ENCODE measurements at regions not wholly inside any gene's neighbourhood (a gene's known extent, or its start where the extent isn't known, plus 50 kb on each side); places are given as distances from the start of the nearest gene placed in this dataset.

- no peak for DNase-seq
Measured at GRCh38 chr22:47796128-47796908, 1033.9 kb downstream of the TBC1D22A start.

GRCh38 chr22:47795477-47796127 is 1033.2 kb downstream of the TBC1D22A start:
- DNase-seq = no peak

DNA sequence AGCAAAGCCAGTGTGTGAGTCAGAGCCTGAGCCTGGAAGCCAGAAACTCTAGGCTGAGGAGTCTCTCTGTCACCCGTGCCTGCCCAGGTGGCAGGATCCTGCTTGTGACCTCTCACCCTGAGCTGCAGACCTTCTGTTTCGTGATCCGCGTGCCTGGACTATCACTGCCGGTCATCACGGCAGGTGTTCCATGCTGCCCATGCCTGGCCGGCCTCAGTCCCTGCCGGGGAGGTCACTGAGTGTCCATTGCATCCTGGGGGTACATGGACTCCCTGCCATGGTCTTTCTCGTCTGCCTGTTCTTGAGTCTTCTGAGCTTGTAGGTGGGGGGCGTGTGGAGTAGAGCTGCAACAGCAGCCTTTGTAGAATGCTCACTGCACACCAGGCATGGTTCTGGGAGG is 1032.4 kb downstream of the TBC1D22A start:
- DNase-seq = no peak

DNA sequence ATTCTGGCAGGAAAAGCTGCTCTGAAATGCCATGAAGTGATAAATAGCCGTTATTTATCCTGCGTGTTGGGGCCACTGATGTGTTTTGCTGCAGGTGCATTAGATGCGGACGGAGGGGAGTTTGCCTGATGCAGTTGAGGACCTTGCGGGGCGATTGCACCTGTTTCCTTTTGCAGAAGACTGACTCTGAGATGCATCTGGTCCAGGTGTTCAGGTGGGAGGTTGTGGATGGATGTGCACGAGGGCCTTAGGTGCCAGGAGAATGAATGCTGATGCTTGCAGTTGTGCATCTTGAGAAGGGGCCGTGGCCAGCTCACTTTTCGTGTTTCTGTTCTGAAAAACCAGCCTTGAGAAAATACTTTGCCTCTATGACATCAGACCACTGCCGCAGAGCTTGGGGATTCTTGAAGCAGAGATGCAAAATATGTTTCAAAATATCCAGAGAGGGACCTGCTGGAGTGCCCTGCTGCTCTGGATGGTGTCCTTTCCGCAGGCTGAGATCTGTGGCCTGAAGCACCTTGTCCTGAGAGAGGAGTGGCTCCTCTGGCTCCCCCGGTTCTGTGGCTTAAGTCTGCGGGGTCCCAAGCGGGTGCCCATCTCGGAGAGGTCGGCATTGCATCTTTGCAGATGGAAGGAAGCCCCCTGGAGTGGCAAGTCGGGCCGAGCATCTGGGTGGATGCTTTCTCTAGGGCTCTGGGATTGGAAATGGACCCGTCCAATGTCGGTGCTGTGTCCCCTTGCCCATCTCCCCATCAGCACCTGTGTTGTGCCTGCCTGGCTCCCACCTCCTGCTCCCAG is 1031.1 kb downstream of the TBC1D22A start:
- no peak for DNase-seq

DNA sequence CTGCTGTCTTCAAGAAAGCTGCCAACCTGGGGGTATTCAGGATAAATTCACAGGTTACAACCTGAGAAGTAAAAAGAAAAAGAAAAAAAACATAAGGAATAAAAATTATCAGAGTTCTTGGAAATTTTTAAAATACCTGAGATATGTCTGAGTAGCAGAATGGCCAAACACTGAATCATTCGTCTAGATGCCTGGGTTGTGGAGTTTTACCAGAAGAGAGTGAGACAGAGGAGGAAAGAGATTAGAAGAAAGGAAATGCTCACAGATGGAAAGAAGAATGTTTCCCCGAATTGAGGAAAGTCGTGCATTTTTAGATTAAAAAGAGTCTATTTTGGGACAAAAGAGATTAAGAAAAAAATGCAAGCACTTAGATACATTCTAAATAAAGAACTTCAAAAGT is 1026.7 kb downstream of the TBC1D22A start:
- DNase-seq = no peak

DNA sequence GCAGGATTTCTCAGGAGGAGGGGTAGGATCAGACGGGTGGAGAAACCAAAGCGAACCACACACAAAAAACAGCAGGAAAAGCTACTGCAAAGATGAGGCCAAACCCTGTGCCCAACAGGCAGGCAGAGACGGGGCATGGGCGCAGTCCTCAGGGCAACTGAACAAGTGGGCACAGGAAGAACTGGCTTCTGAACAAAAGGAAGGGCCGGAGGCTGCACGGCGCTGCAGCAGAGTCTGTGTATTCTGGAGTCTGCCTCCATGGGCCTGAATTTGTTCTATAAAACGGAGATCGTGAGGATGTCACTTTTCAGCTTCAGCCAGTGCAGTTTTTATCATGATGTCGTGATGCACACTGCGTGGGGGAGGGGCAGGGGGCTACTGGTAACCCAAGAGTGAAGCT is 1026.0 kb downstream of the TBC1D22A start:
- DNase-seq = no peak

DNA sequence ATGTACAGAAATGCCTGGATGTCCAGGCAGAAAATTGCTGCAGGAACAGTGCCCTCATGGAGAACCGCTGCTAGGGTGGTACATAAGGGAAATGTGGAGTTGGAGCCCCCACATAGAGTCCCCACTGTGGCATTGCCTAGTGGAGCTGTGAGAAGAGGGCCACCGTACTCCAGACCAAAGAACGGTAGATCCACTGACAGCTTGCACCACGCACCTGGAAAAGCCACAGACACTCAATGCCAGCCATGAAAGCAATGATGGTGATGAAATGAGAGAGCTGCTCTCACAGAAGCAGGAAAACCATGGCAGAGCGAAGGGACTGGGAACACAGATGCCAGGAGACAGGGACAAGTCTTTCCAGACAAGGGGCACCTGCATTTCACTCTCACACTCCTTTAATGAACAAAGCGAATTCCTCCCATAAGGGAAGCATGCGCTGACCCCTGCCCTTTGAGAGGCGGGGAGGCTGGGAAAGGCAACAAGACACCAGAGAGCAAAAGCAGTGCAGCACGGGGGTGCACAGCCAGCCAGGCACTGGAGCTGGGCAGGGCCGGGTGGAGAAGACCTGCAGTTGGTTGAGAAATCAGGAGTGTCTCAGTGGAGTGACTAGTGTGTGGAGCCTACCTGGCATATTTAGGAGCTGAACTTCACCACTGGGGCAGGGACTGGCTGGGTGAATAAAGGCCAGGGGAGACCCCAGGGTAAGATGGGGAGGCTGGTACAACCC is 1025.2 kb downstream of the TBC1D22A start:
- DNase-seq = no peak

DNA sequence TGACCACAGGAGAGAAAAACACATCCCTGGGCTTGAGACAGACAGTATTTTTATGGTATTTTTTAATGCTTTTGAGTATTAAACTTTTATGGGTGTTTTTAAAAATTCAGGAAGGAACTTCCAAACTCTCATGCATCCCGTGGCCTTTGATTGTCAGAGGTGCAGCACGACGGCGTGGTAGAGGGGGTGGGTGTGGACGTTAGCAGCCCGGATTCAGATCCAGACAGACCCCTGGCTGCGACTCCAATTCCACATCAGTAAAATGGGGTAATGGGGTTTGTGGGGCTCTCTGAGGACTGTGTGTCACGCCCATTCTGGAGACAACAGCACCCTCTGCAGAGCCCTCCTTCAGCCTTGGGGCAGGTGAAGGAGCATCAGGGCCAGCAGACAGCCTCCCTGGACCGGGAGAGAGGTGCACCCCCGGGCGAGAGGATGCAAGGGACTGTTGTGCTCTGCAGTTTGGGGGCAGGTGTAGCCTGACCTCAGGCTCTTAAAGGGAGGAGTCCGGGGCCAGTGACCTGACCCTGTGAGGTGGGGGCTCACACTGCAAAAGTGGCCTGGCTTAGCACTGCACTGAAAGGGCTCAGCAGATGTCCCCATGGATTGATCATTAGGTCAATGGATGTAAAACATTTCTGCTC is 1024.3 kb downstream of the TBC1D22A start:
- DNase-seq = no peak

- no peak for DNase-seq
Measured at GRCh38 chr22:47784991-47785390, 1022.5 kb downstream of the TBC1D22A start.

- DNase-seq = no peak
Measured at GRCh38 chr22:47784367-47784983, 1022.0 kb downstream of the TBC1D22A start.

GRCh38 chr22:47783433-47784366 is 1021.2 kb downstream of the TBC1D22A start:
- no peak for DNase-seq

GRCh38 chr22:47782328-47783075 is 1020.1 kb downstream of the TBC1D22A start:
- DNase-seq = no peak

DNA sequence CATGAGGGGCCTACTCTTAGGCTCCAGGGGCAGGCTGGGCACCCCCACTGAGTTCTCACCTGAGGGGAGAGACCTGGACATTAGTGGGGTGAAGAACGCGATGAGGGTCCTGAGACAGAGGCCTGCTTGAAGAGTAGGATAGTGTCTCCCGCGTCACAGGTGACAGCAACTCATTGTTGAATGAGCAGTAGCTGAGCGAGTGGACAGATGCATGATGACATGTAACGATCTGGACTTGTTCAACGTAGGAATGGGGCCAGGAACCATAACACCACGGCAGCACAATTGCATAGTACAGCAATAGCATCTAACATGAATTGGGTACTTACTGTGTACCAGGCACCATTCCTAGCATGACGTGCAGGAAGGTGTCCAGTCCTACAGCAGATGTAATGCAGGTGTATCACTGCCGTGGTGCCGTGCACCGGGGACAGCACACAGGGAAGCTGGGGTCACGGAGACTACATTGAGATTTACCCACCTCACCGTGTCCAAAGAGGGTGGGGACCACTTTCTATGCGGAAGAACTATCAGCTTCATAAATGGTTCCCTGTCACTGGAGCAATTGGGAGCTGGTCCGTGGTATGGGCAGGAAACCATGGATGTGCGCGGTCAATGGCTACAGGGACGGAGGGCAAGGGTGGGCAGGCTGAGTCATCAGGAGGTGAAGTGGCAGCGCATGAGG is 1019.1 kb downstream of the TBC1D22A start:
- no peak for DNase-seq

GRCh38 chr22:47781024-47781423 is 1018.6 kb downstream of the TBC1D22A start:
- peak in 28 of 56 donors; percentile 1 to 66 (median 24) for DNase-seq

- no peak for DNase-seq
Measured at GRCh38 chr22:47780281-47780875, 1017.9 kb downstream of the TBC1D22A start.

DNA sequence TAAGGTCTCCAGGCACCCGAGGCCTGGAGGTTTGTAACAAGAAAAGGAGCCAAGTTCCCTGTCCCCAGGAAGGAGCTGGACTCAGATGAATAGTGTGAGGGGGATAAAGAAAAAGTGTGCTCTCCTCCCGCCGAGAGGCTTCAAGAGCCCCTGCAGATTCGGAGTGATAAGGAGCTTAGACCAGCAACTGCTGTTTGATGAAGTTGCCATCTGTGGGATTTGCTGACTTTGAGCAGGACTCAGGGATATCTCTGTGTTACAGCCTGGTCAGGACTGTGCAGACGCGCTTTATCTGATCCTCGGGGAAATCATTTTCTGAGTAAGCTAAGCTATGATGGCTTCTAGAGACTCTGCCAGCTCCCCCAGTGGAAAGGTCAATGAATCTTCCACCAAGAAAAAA is 1017.0 kb downstream of the TBC1D22A start:
- DNase-seq = no peak

GRCh38 chr22:47778160-47778658 is 1015.8 kb downstream of the TBC1D22A start:
- DNase-seq = no peak
